Mucosa of rectum (tissue), 2 donors: ENCODE measurements at regions not wholly inside any gene's neighbourhood (a gene's known extent, or its start where the extent isn't known, plus 50 kb on each side); places are given as distances from the start of the nearest gene placed in this dataset.
A peak's percentile ranks its signal among the peaks of the same experiment; 100 is the strongest.

Source experiments
- H3K27ac ChIP-seq, 2 donors: one replicate each; pipeline ENCODE4 v1.7.0; 2013; ENCODE audit warnings: inconsistent platforms in 2 of 2, low read depth in 2 of 2, low read length in 2 of 2
- H3K27me3 ChIP-seq, 2 donors: one replicate each; pipeline ENCODE4 v1.7.0; 2013; ENCODE audit warnings: low read length in 2 of 2; ENCODE audit not compliant: control insufficient read depth in 2 of 2, insufficient read depth in 2 of 2
- H3K36me3 ChIP-seq, 2 donors: one replicate each; pipeline ENCODE4 v1.7.0; 2013; ENCODE audit warnings: low read length in 2 of 2; ENCODE audit not compliant: control insufficient read depth in 2 of 2, insufficient read depth in 2 of 2
- H3K4me1 ChIP-seq, 2 donors: one replicate each; pipeline ENCODE4 v1.7.0; 2013; ENCODE audit warnings: low read length in 2 of 2, mild to moderate bottlenecking in 1 of 2; ENCODE audit not compliant: control insufficient read depth in 2 of 2, insufficient read depth in 2 of 2
- H3K4me3 ChIP-seq, 2 donors: one replicate each; pipeline ENCODE4 v1.7.0; 2013; ENCODE audit warnings: low read length in 2 of 2
- H3K9ac ChIP-seq, 2 donors: one replicate each; pipeline ENCODE4 v1.7.0; 2013; ENCODE audit warnings: low read length in 2 of 2, low read depth in 1 of 2, mild to moderate bottlenecking in 1 of 2
- H3K9me3 ChIP-seq, 2 donors: one replicate each; pipeline ENCODE4 v1.7.0; 2013; ENCODE audit warnings: low read length in 2 of 2; ENCODE audit not compliant: control insufficient read depth in 2 of 2
- donor health status: healthy.
- donor health status: Normal muscosa, but diverticular disease.

GRCh38 chr6:113731541-113731940, 125.6 kb upstream of the MARCKS start:
- H3K4me1 ChIP-seq: peaks cover 8% of the 10 kb centered on the region in 2 donors
- H3K9ac ChIP-seq: no peak overlapping the region
- no peak overlapping the region for H3K4me3 ChIP-seq
- no peaks in the 10 kb centered on the region for H3K36me3 ChIP-seq
- H3K9me3 ChIP-seq: no peaks in the 10 kb centered on the region
- peak overlapping the region; percentile 35 to 77 for H3K27ac ChIP-seq
- no peaks in the 10 kb centered on the region for H3K27me3 ChIP-seq

- Histone ChIP-seq H3K9ac (peak overlapping the region in 1 of 2 donors; percentile 0), H3K27ac (peak overlapping the region in 1 of 2 donors; percentile 10), H3K36me3 (no peaks in the 10 kb centered on the region), H3K4me1 (peaks cover 8% of the 10 kb centered on the region in 2 donors), H3K27me3 (no peaks in the 10 kb centered on the region), H3K4me3 (peak overlapping the region in 1 of 2 donors; percentile 2), H3K9me3 (no peaks in the 10 kb centered on the region)
These were observed 124.7 kb upstream of the MARCKS start for GRCh38 chr6:113732384-113732966.

- no peak overlapping the region for H3K9ac ChIP-seq
- H3K4me1 ChIP-seq: peaks cover 8% of the 10 kb centered on the region in 2 donors
- H3K4me3 ChIP-seq: no peak overlapping the region
- no peak overlapping the region for H3K27ac ChIP-seq
- H3K36me3 ChIP-seq: no peaks in the 10 kb centered on the region
- H3K27me3 ChIP-seq: no peaks in the 10 kb centered on the region
- no peaks in the 10 kb centered on the region for H3K9me3 ChIP-seq
These were observed 123.8 kb upstream of the MARCKS start for GRCh38 chr6:113733381-113733780.

- Histone ChIP-seq H3K9me3 (no peaks in the 10 kb centered on the region), H3K4me3 (no peak overlapping the region), H3K4me1 (peaks cover 8% of the 10 kb centered on the region in 2 donors), H3K27ac (no peak overlapping the region), H3K27me3 (no peaks in the 10 kb centered on the region), H3K9ac (no peak overlapping the region), H3K36me3 (no peaks in the 10 kb centered on the region)
These were observed 122.2 kb upstream of the MARCKS start for GRCh38 chr6:113734982-113735381.

GRCh38 chr6:113735491-113735890, 121.7 kb upstream of the MARCKS start:
- Histone ChIP-seq H3K27me3 (no peaks in the 10 kb centered on the region), H3K4me3 (no peak overlapping the region), H3K27ac (no peak overlapping the region), H3K9ac (no peak overlapping the region), H3K36me3 (no peaks in the 10 kb centered on the region), H3K4me1 (peaks cover 8% of the 10 kb centered on the region in 2 donors), H3K9me3 (no peaks in the 10 kb centered on the region)

- peaks cover 8% of the 10 kb centered on the region in 2 donors for H3K4me1 ChIP-seq
- no peaks in the 10 kb centered on the region for H3K36me3 ChIP-seq
- H3K27ac ChIP-seq: no peak overlapping the region
- H3K9me3 ChIP-seq: no peaks in the 10 kb centered on the region
- no peak overlapping the region for H3K9ac ChIP-seq
- no peak overlapping the region for H3K4me3 ChIP-seq
- H3K27me3 ChIP-seq: no peaks in the 10 kb centered on the region
These were observed 120.2 kb upstream of the MARCKS start for GRCh38 chr6:113736978-113737377.

GRCh38 chr6:113739041-113739655, 118.0 kb upstream of the MARCKS start:
- Histone ChIP-seq H3K4me3 (no peak overlapping the region), H3K36me3 (no peaks in the 10 kb centered on the region), H3K4me1 (no peaks in the 10 kb centered on the region), H3K9me3 (no peaks in the 10 kb centered on the region), H3K27ac (no peak overlapping the region), H3K9ac (no peak overlapping the region), H3K27me3 (no peaks in the 10 kb centered on the region)

GRCh38 chr6:113741651-113742050, 115.5 kb upstream of the MARCKS start:
- Histone ChIP-seq H3K4me1 (no peaks in the 10 kb centered on the region), H3K9ac (no peak overlapping the region), H3K27me3 (no peaks in the 10 kb centered on the region), H3K36me3 (no peaks in the 10 kb centered on the region), H3K27ac (no peak overlapping the region), H3K4me3 (no peak overlapping the region), H3K9me3 (no peaks in the 10 kb centered on the region)

GRCh38 chr6:113742342-113742741, 114.8 kb upstream of the MARCKS start:
- Histone ChIP-seq H3K9me3 (no peaks in the 10 kb centered on the region), H3K27ac (no peak overlapping the region), H3K9ac (no peak overlapping the region), H3K4me1 (no peaks in the 10 kb centered on the region), H3K27me3 (no peaks in the 10 kb centered on the region), H3K36me3 (no peaks in the 10 kb centered on the region), H3K4me3 (no peak overlapping the region)

- Histone ChIP-seq H3K27ac (no peak overlapping the region), H3K9me3 (no peaks in the 10 kb centered on the region), H3K4me1 (no peaks in the 10 kb centered on the region), H3K27me3 (no peaks in the 10 kb centered on the region), H3K9ac (no peak overlapping the region), H3K36me3 (no peaks in the 10 kb centered on the region), H3K4me3 (no peak overlapping the region)
These were observed 112.3 kb upstream of the MARCKS start for GRCh38 chr6:113744861-113745260.
